ENCODE measurements at regions not wholly inside any gene's neighbourhood (a gene's known extent, or its start where the extent isn't known, plus 50 kb on each side); places are given as distances from the start of the nearest gene placed in this dataset.

DNA sequence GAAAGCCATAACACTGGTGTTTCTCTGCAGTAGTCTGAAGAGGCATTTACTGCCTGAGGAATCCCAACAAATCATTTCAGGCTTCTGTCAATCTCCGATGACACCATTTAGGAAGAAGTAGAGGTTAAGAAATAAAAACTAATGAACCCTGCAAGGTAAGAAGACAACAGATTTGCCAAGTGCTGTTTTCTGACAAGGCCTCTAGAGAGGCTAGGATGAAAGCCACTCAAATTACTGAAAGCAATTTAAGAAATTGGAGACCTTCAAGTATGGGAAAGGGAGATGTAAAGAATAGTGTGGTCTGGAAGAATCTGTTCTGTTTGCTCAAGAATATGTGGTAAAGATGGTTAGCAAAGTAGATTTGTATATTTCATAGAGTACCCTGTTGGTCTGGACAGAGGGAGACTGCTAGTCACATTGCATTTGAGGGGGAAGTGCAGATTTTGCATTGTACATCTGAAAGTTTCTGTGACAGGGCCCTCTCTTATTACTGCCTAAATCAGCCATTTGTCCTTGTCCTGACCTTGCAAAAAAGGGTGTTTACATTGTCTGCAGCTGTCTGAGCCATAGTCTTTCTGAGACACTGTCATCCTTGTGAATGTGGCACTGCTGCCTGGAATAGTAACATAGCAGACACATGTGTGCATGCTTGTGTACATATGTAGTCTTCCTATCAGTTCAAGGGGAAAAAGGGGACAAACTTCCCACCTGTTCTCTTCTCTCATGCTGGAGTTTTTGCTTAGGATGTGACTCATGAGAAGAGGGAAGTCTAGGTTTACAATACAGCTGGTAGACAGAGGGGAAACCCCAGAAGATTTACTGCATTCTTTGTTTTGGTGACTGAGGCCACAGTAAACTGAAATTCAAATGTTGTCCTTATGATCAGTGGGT, 640.2 kb upstream of the KIRREL3 start:
- no peaks in the 10 kb centered on the region for H3K4me1 ChIP-seq (replicated peaks)
- no peak overlapping the region for H3K4me3 ChIP-seq
- no peak for DNase-seq (ENCODE audit: low spot score)
- TF ChIP-seq POLR2AphosphoS5 (IDR thresholded peaks at IDR 0.05) (no peak), POLR2A (IDR thresholded peaks at IDR 0.05) (no peak)
- TF ChIP-seq, protein P1, sequence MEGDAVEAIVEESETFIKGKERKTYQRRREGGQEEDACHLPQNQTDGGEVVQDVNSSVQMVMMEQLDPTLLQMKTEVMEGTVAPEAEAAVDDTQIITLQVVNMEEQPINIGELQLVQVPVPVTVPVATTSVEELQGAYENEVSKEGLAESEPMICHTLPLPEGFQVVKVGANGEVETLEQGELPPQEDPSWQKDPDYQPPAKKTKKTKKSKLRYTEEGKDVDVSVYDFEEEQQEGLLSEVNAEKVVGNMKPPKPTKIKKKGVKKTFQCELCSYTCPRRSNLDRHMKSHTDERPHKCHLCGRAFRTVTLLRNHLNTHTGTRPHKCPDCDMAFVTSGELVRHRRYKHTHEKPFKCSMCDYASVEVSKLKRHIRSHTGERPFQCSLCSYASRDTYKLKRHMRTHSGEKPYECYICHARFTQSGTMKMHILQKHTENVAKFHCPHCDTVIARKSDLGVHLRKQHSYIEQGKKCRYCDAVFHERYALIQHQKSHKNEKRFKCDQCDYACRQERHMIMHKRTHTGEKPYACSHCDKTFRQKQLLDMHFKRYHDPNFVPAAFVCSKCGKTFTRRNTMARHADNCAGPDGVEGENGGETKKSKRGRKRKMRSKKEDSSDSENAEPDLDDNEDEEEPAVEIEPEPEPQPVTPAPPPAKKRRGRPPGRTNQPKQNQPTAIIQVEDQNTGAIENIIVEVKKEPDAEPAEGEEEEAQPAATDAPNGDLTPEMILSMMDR (IDR thresholded peaks at IDR 0.05) = no peak
- intact Hi-C loops (cut with DNase I) = no loop called here
- 88% methylated on average over 1 of the region's 1 CpG for WGBS
- H3K9me3 ChIP-seq = no peaks in the 10 kb centered on the region
- no peaks in the 10 kb centered on the region for H3K36me3 ChIP-seq
- H3K27ac ChIP-seq = no peak overlapping the region
- H3K27me3 ChIP-seq (replicated peaks; ENCODE audit: insufficient read depth) = no peaks in the 10 kb centered on the region

DNA sequence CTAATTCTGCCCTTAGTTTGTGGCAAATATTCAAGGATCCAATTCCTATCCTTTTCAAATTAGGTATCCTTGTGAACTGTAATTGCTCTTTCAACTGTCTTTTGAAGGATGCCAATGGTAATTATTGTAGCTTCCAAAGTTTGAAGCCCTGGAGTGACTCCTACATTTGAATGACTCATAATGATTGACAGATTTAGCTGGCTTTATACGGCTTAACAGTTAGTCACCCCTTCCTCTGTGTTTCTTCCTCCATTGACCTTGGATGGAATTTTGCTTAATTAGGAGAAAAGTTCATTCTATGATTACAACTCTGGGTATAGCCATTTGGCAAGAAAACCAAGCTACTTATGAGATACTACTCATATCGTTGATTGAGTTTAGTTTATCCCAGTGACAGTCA, 639.3 kb upstream of the KIRREL3 start:
- 68% methylated on average over 2 of the region's 2 CpGs for WGBS
- H3K27me3 ChIP-seq (replicated peaks; ENCODE audit: insufficient read depth) = no peaks in the 10 kb centered on the region
- H3K9me3 ChIP-seq = no peaks in the 10 kb centered on the region
- H3K27ac ChIP-seq = no peak overlapping the region
- intact Hi-C loops (cut with DNase I) = no loop called here
- DNase-seq (ENCODE audit: low spot score) = no peak
- TF ChIP-seq POLR2A (IDR thresholded peaks at IDR 0.05) (no peak), POLR2AphosphoS5 (IDR thresholded peaks at IDR 0.05) (no peak)
- TF ChIP-seq, protein P1 (IDR thresholded peaks at IDR 0.05) = no peak
- H3K4me1 ChIP-seq (replicated peaks) = no peaks in the 10 kb centered on the region
- no peak overlapping the region for H3K4me3 ChIP-seq
- H3K36me3 ChIP-seq = no peaks in the 10 kb centered on the region

GRCh38 chr11:127632976-127633680, 632.6 kb upstream of the KIRREL3 start:
- 76% methylated on average over 2 of the region's 2 CpGs for WGBS
- DNase-seq (ENCODE audit: low spot score) = no peak
- TF ChIP-seq POLR2A (IDR thresholded peaks at IDR 0.05) (no peak), POLR2AphosphoS5 (IDR thresholded peaks at IDR 0.05) (no peak)
- TF ChIP-seq, protein P1 (IDR thresholded peaks at IDR 0.05) = no peak
- Histone ChIP-seq H3K27ac (no peak overlapping the region), H3K4me1 (replicated peaks) (no peaks in the 10 kb centered on the region), H3K4me3 (no peak overlapping the region), H3K27me3 (replicated peaks; ENCODE audit: insufficient read depth) (no peaks in the 10 kb centered on the region), H3K9me3 (no peaks in the 10 kb centered on the region), H3K36me3 (no peaks in the 10 kb centered on the region)
- intact Hi-C loops (cut with DNase I) = no loop called here

DNA sequence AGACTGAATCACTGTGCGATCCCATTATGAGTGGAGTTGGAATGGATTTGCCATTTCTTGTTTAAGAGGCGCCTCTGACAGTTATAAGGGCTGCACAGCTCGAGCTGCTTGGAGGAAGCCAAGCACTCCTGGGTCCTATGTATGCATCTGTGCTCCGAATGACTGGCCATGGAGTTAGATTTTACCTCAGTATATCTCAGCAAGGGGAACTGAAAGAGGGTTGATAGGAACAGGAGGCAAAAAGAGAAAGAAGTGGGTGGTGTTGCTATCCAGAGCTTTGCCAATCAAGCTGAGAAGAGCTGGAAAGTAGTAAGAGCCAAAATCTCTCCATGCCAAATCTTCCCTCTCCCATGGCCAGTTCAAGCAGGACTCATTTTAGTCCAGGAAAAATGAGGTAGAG, 632.0 kb upstream of the KIRREL3 start:
- no peak overlapping the region for H3K27ac ChIP-seq
- 70% methylated on average over 4 of the region's 4 CpGs for WGBS
- intact Hi-C loops (cut with DNase I) = no loop called here
- H3K27me3 ChIP-seq (replicated peaks; ENCODE audit: insufficient read depth) = no peaks in the 10 kb centered on the region
- TF ChIP-seq, protein P1 (IDR thresholded peaks at IDR 0.05) = no peak
- TF ChIP-seq POLR2AphosphoS5 (IDR thresholded peaks at IDR 0.05) (no peak), POLR2A (IDR thresholded peaks at IDR 0.05) (no peak)
- DNase-seq (ENCODE audit: low spot score) = no peak
- no peaks in the 10 kb centered on the region for H3K36me3 ChIP-seq
- H3K4me3 ChIP-seq = no peak overlapping the region
- no peaks in the 10 kb centered on the region for H3K9me3 ChIP-seq
- H3K4me1 ChIP-seq (replicated peaks) = no peaks in the 10 kb centered on the region

Data from prostate gland (tissue), 2 donors.